Colonic mucosa (tissue), 4 donors: ENCODE measurements at regions not wholly inside any gene's neighbourhood (a gene's known extent, or its start where the extent isn't known, plus 50 kb on each side); places are given as distances from the start of the nearest gene placed in this dataset.

ENCODE experiments used
- DNase-seq: peaks from one replicate; pipeline ENCODE4 v3.0.0-alpha.2; 2020
- H3K27ac ChIP-seq: fragments of 200-600 bp; one replicate; pipeline ENCODE4 v1.8.0; 2021
- H3K27me3 ChIP-seq: fragments of 200-600 bp; one replicate; pipeline ENCODE4 v1.8.0; 2021
- H3K36me3 ChIP-seq: fragments of 200-600 bp; one replicate; pipeline ENCODE4 v1.8.0; 2021
- H3K4me1 ChIP-seq: fragments of 200-600 bp; one replicate; pipeline ENCODE4 v1.8.0; 2021; ENCODE audit warnings: mild to moderate bottlenecking
- H3K4me3 ChIP-seq: fragments of 200-600 bp; one replicate; pipeline ENCODE4 v1.8.0; 2021
- H3K9ac ChIP-seq, 2 donors: one replicate each; pipeline ENCODE4 v1.7.0; 2013; ENCODE audit warnings: control low read depth in 2 of 2, low read depth in 2 of 2, low read length in 2 of 2
- H3K9me3 ChIP-seq: fragments of 200-600 bp; one replicate; pipeline ENCODE4 v1.8.0; 2021
- intact Hi-C: fragments of 100-400 bp; cut with DNase I; formaldehyde crosslinking; loops from one replicate; pipeline ENCODE4 v1.14.1; 2022
- TF ChIP-seq, protein P1 (sequence below): fragments of 200-600 bp; IDR thresholded peaks from one replicate; pipeline ENCODE4 v1.8.0; 2022; ENCODE audit warnings: antibody characterized with exemption, mild to moderate bottlenecking
- donor health status: healthy.
- donor health status: DM: no; HTN: no; CAD: no.
- donor health status: DM: no; HTN: no; CAD: no.

DNA sequence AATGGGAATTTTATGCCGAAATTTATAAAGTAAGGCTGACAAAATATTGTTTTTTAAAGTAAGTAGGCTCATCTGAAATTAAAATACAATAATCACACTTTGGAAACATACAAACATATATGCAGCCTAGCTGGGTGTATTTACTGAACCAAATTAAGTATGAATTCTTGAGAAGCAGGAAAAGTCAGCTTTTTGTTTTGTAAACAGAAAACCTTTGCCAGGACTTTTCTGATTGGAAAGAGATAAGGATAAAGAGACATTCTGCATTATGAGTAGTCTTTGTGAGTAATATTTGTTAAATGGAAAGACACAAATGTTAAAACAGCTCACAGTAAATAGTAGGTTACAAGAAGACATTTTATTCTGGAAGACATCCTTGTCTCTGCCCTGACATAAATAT, 1380.8 kb downstream of the GRIK2 start:
- TF ChIP-seq, protein P1, sequence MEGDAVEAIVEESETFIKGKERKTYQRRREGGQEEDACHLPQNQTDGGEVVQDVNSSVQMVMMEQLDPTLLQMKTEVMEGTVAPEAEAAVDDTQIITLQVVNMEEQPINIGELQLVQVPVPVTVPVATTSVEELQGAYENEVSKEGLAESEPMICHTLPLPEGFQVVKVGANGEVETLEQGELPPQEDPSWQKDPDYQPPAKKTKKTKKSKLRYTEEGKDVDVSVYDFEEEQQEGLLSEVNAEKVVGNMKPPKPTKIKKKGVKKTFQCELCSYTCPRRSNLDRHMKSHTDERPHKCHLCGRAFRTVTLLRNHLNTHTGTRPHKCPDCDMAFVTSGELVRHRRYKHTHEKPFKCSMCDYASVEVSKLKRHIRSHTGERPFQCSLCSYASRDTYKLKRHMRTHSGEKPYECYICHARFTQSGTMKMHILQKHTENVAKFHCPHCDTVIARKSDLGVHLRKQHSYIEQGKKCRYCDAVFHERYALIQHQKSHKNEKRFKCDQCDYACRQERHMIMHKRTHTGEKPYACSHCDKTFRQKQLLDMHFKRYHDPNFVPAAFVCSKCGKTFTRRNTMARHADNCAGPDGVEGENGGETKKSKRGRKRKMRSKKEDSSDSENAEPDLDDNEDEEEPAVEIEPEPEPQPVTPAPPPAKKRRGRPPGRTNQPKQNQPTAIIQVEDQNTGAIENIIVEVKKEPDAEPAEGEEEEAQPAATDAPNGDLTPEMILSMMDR = no peak
- no peak overlapping the region for H3K27ac ChIP-seq
- no peaks in the 10 kb centered on the region for H3K9me3 ChIP-seq
- intact Hi-C loops = no loop called here
- no peaks in the 10 kb centered on the region for H3K36me3 ChIP-seq
- no peaks in the 10 kb centered on the region for H3K27me3 ChIP-seq
- H3K4me3 ChIP-seq = no peak overlapping the region
- no peak overlapping the region for H3K9ac ChIP-seq
- no peak for DNase-seq
- no peaks in the 10 kb centered on the region for H3K4me1 ChIP-seq

DNA sequence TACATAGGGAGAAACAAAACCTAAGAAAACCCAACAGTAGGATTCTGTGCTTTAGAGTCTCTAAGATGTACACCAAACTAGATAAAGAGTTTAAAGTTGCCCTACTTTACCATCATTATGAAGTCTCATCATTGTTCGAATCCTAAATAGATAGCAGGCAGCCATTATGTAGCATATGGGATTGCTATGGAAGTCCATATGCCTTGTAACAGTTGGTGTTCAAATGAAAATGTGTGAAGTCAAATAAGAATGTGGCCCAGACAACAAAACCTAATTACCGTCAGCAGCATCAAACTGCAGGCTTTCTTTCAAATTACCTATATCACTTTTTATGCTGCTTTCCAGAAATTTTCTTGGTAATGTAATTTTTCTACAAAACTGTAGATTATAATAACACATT, 1380.1 kb downstream of the GRIK2 start:
- intact Hi-C loops = no loop called here
- DNase-seq = no peak
- Histone ChIP-seq H3K4me3 (no peak overlapping the region), H3K27me3 (no peaks in the 10 kb centered on the region), H3K9ac (no peak overlapping the region), H3K27ac (no peak overlapping the region), H3K9me3 (no peaks in the 10 kb centered on the region), H3K4me1 (no peaks in the 10 kb centered on the region), H3K36me3 (no peaks in the 10 kb centered on the region)
- TF ChIP-seq, protein P1 = no peak

DNA sequence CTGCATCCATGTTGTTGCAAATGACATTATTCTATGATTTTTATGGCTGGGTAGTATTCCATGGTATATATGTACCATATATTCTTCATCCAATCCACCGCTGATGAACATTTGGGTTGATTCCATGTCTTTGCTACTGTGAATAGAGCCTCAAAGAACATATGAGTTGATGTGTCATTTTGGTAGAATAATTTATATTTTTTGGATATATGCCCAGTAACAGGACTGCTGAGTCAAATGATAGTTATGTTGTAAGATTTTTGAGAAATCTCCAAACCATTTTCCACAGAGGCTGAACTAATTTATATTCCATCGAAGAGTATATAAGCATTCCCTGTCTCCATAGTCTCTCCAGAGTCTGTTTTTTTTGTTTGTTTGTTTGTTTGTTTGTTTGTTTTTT, 1373.5 kb downstream of the GRIK2 start:
- intact Hi-C loops = no loop called here
- no peak for DNase-seq
- H3K27ac ChIP-seq = no peak overlapping the region
- H3K9me3 ChIP-seq = no peaks in the 10 kb centered on the region
- no peaks in the 10 kb centered on the region for H3K36me3 ChIP-seq
- H3K9ac ChIP-seq = no peak overlapping the region
- H3K27me3 ChIP-seq = no peaks in the 10 kb centered on the region
- H3K4me3 ChIP-seq = no peak overlapping the region
- H3K4me1 ChIP-seq = no peaks in the 10 kb centered on the region
- TF ChIP-seq, protein P1 = no peak

GRCh38 chr6:102764317-102764716, 1370.8 kb downstream of the GRIK2 start:
- Histone ChIP-seq H3K9ac (no peak overlapping the region), H3K4me1 (no peaks in the 10 kb centered on the region), H3K9me3 (no peaks in the 10 kb centered on the region), H3K27ac (no peak overlapping the region), H3K27me3 (no peaks in the 10 kb centered on the region), H3K4me3 (no peak overlapping the region), H3K36me3 (no peaks in the 10 kb centered on the region)
- no peak for DNase-seq
- TF ChIP-seq, protein P1 = no peak
- intact Hi-C loops = no loop called here

- no peak overlapping the region for H3K9ac ChIP-seq
- H3K36me3 ChIP-seq = no peaks in the 10 kb centered on the region
- DNase-seq = no peak
- no peaks in the 10 kb centered on the region for H3K27me3 ChIP-seq
- H3K27ac ChIP-seq = no peak overlapping the region
- no peaks in the 10 kb centered on the region for H3K4me1 ChIP-seq
- intact Hi-C loops = no loop called here
- H3K4me3 ChIP-seq = no peak overlapping the region
- TF ChIP-seq, protein P1 = no peak
- no peaks in the 10 kb centered on the region for H3K9me3 ChIP-seq
Observed at GRCh38 chr6:102763891-102764290, 1370.4 kb downstream of the GRIK2 start.

- Histone ChIP-seq H3K4me1 (no peaks in the 10 kb centered on the region), H3K36me3 (no peaks in the 10 kb centered on the region), H3K4me3 (no peak overlapping the region), H3K27ac (no peak overlapping the region), H3K9me3 (no peaks in the 10 kb centered on the region), H3K9ac (no peak overlapping the region), H3K27me3 (no peaks in the 10 kb centered on the region)
- intact Hi-C loops = no loop called here
- no peak for DNase-seq
- TF ChIP-seq, protein P1 = no peak
Observed at GRCh38 chr6:102761872-102762271, 1368.4 kb downstream of the GRIK2 start.
